NCI-H69 (cell line): ENCODE measurements at regions not wholly inside any gene's neighbourhood (a gene's known extent, or its start where the extent isn't known, plus 50 kb on each side); places are given as distances from the start of the nearest gene placed in this dataset.

Experiments used
- DNase-seq: peaks from one replicate; lab custom pipeline; 2025; lab: John Stamatoyannopoulos, UW

- DNase-seq, result no peak
These were observed 98.1 kb upstream of the YPEL5 start for GRCh38 chr2:30048636-30049175.

DNA sequence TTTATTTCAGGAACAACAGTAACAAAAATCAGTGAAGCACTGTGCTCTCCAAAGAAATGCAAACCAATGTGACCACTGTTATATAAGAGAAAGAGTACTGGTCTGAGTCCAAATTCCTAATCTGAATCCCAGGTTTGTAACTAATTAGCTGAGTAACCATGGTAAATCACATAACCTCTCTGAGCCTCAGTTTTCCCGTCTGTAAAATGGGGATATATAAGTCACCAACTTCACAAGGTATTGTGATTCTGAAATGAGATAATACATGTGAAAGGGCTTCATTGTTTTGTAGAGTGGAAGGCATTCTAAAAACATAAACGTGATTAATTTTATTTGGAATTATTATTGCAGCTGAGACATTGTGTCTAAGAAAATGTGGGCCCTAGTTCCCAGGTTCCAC is 91.3 kb upstream of the YPEL5 start:
- DNase-seq, result no peak

- no peak for DNase-seq
These were observed 86.2 kb upstream of the YPEL5 start for GRCh38 chr2:30060562-30060961.

DNA sequence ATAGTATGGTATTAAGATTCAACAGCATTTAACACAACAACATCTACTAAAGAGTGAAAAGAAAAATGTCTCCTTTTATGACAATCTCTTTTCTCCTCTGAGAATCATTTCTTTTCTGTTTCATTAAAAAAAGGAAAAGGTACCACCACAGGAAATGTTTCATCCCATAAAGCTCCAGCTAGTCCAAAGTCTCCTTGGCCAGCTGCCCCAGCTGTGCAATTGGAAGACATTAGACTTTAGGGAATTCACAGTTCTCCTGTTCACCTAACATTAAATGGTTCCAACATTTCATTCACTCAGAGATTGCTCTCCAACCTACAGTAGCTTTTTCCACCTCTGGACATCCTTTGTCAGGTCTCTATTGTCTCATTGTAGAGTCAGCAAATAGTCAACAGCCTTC is 78.7 kb upstream of the YPEL5 start:
- DNase-seq, result no peak

- DNase-seq, result peak; percentile 64
These were observed 74.5 kb upstream of the YPEL5 start for GRCh38 chr2:30072250-30072842.

DNA sequence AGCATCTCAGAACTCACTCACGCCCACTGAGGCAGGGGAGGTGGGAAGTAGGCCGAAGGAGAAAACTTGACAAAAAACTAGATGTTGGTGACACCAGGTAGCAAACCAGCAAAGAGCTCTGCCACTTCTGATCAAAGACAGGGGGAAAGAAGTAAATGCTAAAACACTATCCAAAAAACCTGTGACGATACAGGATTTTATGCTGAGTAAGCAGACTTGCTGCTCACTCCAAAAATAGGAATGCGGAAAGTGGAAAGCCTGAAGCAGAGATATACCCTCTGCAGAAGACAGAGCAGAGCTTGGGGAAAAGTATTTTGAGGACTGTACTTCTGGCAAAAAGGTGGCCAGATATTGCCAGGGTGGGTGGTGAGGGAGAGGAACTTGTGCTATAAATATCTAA is 73.3 kb upstream of the YPEL5 start:
- no peak for DNase-seq

- no peak for DNase-seq
These were observed 72.8 kb upstream of the YPEL5 start for GRCh38 chr2:30074023-30074422.

DNA sequence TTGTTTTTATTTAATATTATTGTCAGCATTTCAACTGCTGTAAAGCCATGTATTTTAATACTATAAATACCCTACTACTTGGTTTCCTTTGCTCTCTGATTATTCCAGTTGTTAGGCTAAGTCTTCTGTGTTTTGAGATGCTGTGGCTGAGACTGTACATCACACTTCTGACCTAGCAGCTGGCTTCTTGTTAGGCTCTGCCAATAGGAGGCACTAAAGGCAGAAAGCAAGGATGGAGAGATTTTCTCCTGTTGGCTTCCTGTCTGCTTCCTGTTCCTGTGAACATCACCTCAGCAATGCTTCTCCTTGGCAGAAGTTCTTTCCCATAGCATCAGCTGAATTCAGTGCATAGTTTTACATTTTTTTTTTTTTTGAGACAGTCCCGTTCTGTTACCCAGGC is 68.3 kb upstream of the YPEL5 start:
- no peak for DNase-seq

GRCh38 chr2:30084915-30085314 is 61.9 kb upstream of the YPEL5 start:
- no peak for DNase-seq

DNA sequence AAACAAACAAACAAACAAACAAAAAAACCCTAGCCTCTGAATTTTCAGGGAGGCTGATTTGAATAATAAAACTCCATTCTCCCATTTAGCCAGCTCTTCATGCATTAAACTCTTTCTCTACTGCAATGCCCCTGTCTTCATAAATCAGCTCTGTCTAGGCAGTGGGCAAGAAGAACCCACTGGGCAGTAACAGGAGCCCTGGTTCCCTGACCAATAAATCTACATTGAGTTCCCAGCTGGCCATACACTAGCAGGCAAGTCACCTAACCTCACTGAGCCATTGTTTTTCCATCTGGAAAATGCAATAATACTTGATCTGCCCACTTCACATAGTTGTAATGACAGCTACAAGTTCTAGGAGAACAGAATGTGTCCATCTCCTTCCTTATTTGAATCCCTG is 57.6 kb upstream of the YPEL5 start:
- DNase-seq, result no peak

DNA sequence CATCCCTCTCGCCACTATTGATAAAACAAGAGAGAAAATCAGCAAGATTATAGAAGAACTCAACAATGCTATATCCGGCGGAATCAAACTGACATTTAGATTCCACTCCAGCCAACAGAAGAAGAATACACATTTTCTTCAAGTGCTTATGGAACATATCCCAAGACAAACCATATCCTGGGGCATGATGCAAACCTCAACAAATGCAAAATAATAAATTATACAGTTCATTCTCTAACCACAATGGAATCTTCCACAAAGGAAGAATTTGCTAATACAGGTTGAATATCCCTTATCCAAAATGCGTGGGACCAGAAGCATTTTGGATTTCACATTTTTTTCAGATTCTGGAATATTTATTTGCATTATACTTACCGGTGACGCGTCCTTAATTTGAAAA is 51.4 kb upstream of the YPEL5 start:
- DNase-seq, result no peak

- no peak for DNase-seq
These were observed 50.4 kb upstream of the YPEL5 start for GRCh38 chr2:30096451-30096850.
